A673 (cell line): ENCODE measurements at regions not wholly inside any gene's neighbourhood (a gene's known extent, or its start where the extent isn't known, plus 50 kb on each side); places are given as distances from the start of the nearest gene placed in this dataset.

Experiments used
- BruUV-seq: library from RNA; stranded (reverse); fragments of 400-500 nt; replicated peaks from 2 replicates; lab custom pipeline; 2021; lab: Mats Ljungman, UMichigan
- CTCF ChIA-PET: fragments of 300-600 bp; sonication (Branson Sonifier 250); formaldehyde crosslinking; loops from one replicate; lab custom pipeline; 2022; ENCODE audit warnings: antibody characterized with exemption; lab: Charles Lee
- POLR2A ChIA-PET: fragments of 300-600 bp; sonication (Branson Sonifier 250); formaldehyde crosslinking; loops from one replicate; lab custom pipeline; 2022; ENCODE audit warnings: antibody characterized with exemption; ENCODE audit not compliant: low non-redundant PET; lab: Charles Lee
- DNase-seq: peaks from one replicate; pipeline ENCODE4 v3.0.0-alpha.2; 2015; ENCODE audit warnings: low spot score
- H3K27ac ChIP-seq: fragments of 200-600 bp; sonication (generic); 2 replicates; pipeline ENCODE4 v1.5.1; 2016; ENCODE audit warnings: mixed run types, low read depth, mild to moderate bottlenecking, mixed read lengths, antibody characterized with exemption, low read length; ENCODE audit not compliant: poor library complexity, severe bottlenecking
- H3K27me3 ChIP-seq: fragments of 200-600 bp; sonication (generic); replicated peaks from 2 replicates; pipeline ENCODE4 v1.6.1; 2017; ENCODE audit warnings: mixed run types, low read depth, mild to moderate bottlenecking, mixed read lengths, antibody characterized with exemption, low read length; ENCODE audit not compliant: insufficient read depth, poor library complexity
- H3K36me3 ChIP-seq: fragments of 200-600 bp; sonication (generic); 2 replicates; pipeline ENCODE4 v1.6.1; 2016; ENCODE audit warnings: mixed run types, mild to moderate bottlenecking, mixed read lengths, antibody characterized with exemption, low read length; ENCODE audit not compliant: insufficient read depth, poor library complexity, severe bottlenecking
- H3K4me1 ChIP-seq: fragments of 200-600 bp; sonication (generic); 2 replicates; pipeline ENCODE4 v1.6.1; 2017; ENCODE audit warnings: mixed run types, mild to moderate bottlenecking, mixed read lengths, antibody characterized with exemption, low read length; ENCODE audit not compliant: insufficient read depth, poor library complexity, severe bottlenecking
- H3K4me3 ChIP-seq: fragments of 200-600 bp; sonication (generic); 2 replicates; pipeline ENCODE4 v1.5.1; 2016; ENCODE audit warnings: low read depth, mixed run types, mild to moderate bottlenecking, mixed read lengths, low read length; ENCODE audit not compliant: poor library complexity, severe bottlenecking
- H3K9me3 ChIP-seq: fragments of 200-600 bp; sonication (generic); 2 replicates; pipeline ENCODE4 v1.6.1; 2016; ENCODE audit warnings: mixed run types, low read depth, mild to moderate bottlenecking, mixed read lengths, antibody characterized with exemption, low read length; ENCODE audit not compliant: poor library complexity, severe bottlenecking
- CTCF ChIP-seq: fragments of 300-800, 200-600 bp; sonication (generic); conservative IDR thresholded peaks from 2 replicates; pipeline ENCODE4 v1.5.1; 2017; ENCODE audit warnings: low read depth, mild to moderate bottlenecking, antibody characterized with exemption, low read length, moderate library complexity, mixed read lengths
- EZH2 ChIP-seq: fragments of 200-600 bp; sonication (generic); IDR thresholded peaks from 2 replicates; pipeline ENCODE4 v1.6.1; 2017; ENCODE audit warnings: borderline replicate concordance, low read depth, mild to moderate bottlenecking, mixed read lengths, antibody characterized with exemption, low read length; ENCODE audit not compliant: poor library complexity, severe bottlenecking
- intact Hi-C: fragments of 100-400 bp; cut with micrococcal nuclease; formaldehyde crosslinking; loops from one replicate; pipeline ENCODE4 v1.10.0; 2022; ENCODE audit not compliant: unreplicated experiment

GRCh38 chr2:215692387-215693079, 256.7 kb upstream of the FN1 start:
- TF ChIP-seq EZH2 (no peak), CTCF (no peak)
- H3K9me3 ChIP-seq, result peaks cover under 1% of the 10 kb centered on the region
- no TSS peak for BruUV-seq
- H3K36me3 ChIP-seq, result no peaks in the 10 kb centered on the region
- H3K27ac ChIP-seq, result no peak overlapping the region
- H3K27me3 ChIP-seq, result no peaks in the 10 kb centered on the region
- no peak for DNase-seq
- ChIA-PET POLR2A (no interaction called here), CTCF (no interaction called here)
- H3K4me3 ChIP-seq, result no peak overlapping the region
- peaks cover 15% of the 10 kb centered on the region for H3K4me1 ChIP-seq
- intact Hi-C loops, result no loop called here

GRCh38 chr2:215691346-215691745, 255.5 kb upstream of the FN1 start:
- Histone ChIP-seq H3K4me3 (no peak overlapping the region), H3K36me3 (no peaks in the 10 kb centered on the region), H3K27me3 (no peaks in the 10 kb centered on the region), H3K27ac (no peak overlapping the region), H3K4me1 (peaks cover 21% of the 10 kb centered on the region), H3K9me3 (no peaks in the 10 kb centered on the region)
- ChIA-PET POLR2A (no interaction called here), CTCF (no interaction called here)
- BruUV-seq, result no TSS peak
- no peak for DNase-seq
- intact Hi-C loops, result no loop called here
- TF ChIP-seq CTCF (no peak), EZH2 (no peak)

GRCh38 chr2:215687149-215688031, 251.5 kb upstream of the FN1 start:
- CTCF ChIA-PET, result no interaction called here
- H3K4me3 ChIP-seq, result no peak overlapping the region

More at GRCh38 chr2:215687149-215688031, 251.5 kb upstream of the FN1 start:
- DNase-seq, result no peak
- H3K27ac ChIP-seq, result no peak overlapping the region
- TF ChIP-seq EZH2, result no peak
- intact Hi-C loops, result no loop called here
- H3K9me3 ChIP-seq, result no peaks in the 10 kb centered on the region
- H3K4me1 ChIP-seq, result peaks cover 7% of the 10 kb centered on the region
- POLR2A ChIA-PET, result no interaction called here
- H3K27me3 ChIP-seq, result no peaks in the 10 kb centered on the region
- BruUV-seq, result no TSS peak
- H3K36me3 ChIP-seq, result no peaks in the 10 kb centered on the region
